ENCODE measurements at regions not wholly inside any gene's neighbourhood (a gene's known extent, or its start where the extent isn't known, plus 50 kb on each side); places are given as distances from the start of the nearest gene placed in this dataset.

GRCh38 chr6:85110943-85111342, 338.9 kb upstream of the NT5E start:
- Mint-ChIP-seq H3K4me1 (peaks cover 5 to 25% of the 10 kb centered on the region in 2 experiments; a peak in 3 of 4 replicates), H3K36me3 (ENCODE audit: insufficient read depth in 1 of 3, low read depth in 3 of 3) (no peaks in the 10 kb centered on the region), H3K4me3 (no peak overlapping the region), H3K27ac (0 out of 7 replicates have a peak overlapping the region, but pooled peaks of 1 of the 3 experiments have one; percentile 14), H3K27me3 (ENCODE audit: low read depth) (no peaks in the 10 kb centered on the region), H3K9me3 (no peaks in the 10 kb centered on the region)
- Histone ChIP-seq H2BK12ac (ENCODE audit: insufficient read length, low read depth, low read length) (no peak overlapping the region), H2BK20ac (ENCODE audit: low read depth, low read length, poor library complexity, severe bottlenecking) (no peak overlapping the region), H3K56ac (ENCODE audit: insufficient read length, low read depth, low read length) (no peak overlapping the region), H3K14ac (ENCODE audit: insufficient read depth, low read length) (no peak overlapping the region), H3K79me2 (ENCODE audit: insufficient read depth, low read length) (no peaks in the 10 kb centered on the region), H2BK120ac (ENCODE audit: low read depth, low read length, poor library complexity, severe bottlenecking) (no peak overlapping the region), H3K23me2 (ENCODE audit: insufficient read length, low read depth, low read length, poor library complexity, severe bottlenecking) (no peaks in the 10 kb centered on the region), H3T11ph (ENCODE audit: low read length) (no peak overlapping the region), H3K4ac (ENCODE audit: low read depth, low read length) (no peak overlapping the region), H3K9ac (ENCODE audit: extremely low read depth, insufficient read length, low read length) (no peak overlapping the region), H2AK5ac (ENCODE audit: insufficient read length, low read length) (no peak overlapping the region), H3K4me1 (ENCODE audit: insufficient read depth, low read length) (peaks cover 4% of the 10 kb centered on the region; the same call in 1 of the 2 replicates), H3K23ac (ENCODE audit: insufficient read length, low read depth, low read length) (no peak overlapping the region), H3K9me3 (ENCODE audit: control insufficient read depth, low read depth, low read length) (no peaks in the 10 kb centered on the region), H3K18ac (ENCODE audit: insufficient read length, low read depth, low read length) (no peak overlapping the region), H2AFZ (ENCODE audit: low read length) (no peak overlapping the region), H4K5ac (ENCODE audit: insufficient read length, low read depth, low read length) (no peak overlapping the region), H3K4me2 (ENCODE audit: insufficient read depth, insufficient read length, low read length) (no peak overlapping the region), H4K91ac (ENCODE audit: insufficient read length, low read depth, low read length) (no peak overlapping the region), H3K79me1 (ENCODE audit: insufficient read depth, low read depth, low read length, poor library complexity, severe bottlenecking) (no peaks in the 10 kb centered on the region), H2BK5ac (ENCODE audit: insufficient read length, low read length) (no peak overlapping the region), H2BK15ac (ENCODE audit: low read depth, low read length) (no peak overlapping the region), H3K27me3 (ENCODE audit: insufficient read depth, low read length) (no peaks in the 10 kb centered on the region), H3K27ac (ENCODE audit: insufficient read length, low read depth, low read length) (no peak overlapping the region), H4K20me1 (ENCODE audit: control insufficient read depth, insufficient read depth, insufficient read length) (no peaks in the 10 kb centered on the region), H4K8ac (replicated peaks; ENCODE audit: insufficient read length, low read depth, low read length) (no peak overlapping the region)
- no peak for DNase-seq
- no peak for TF ChIP-seq CTCF (conservative IDR thresholded peaks at IDR 0.05)
- no CpG with 5 or more reads among the region's 2 CpGs for WGBS (ENCODE audit: extremely low coverage, insufficient read length, low lambda C conversion rate)

Measured in H9 (cell line).